ENCODE measurements at regions not wholly inside any gene's neighbourhood (a gene's known extent, or its start where the extent isn't known, plus 50 kb on each side); places are given as distances from the start of the nearest gene placed in this dataset.

GRCh38 chr2:192886636-192887035, 691.9 kb upstream of the TMEFF2 start:
- Histone ChIP-seq H2BK15ac (ENCODE audit: low read depth, poor library complexity, severe bottlenecking) (no peak overlapping the region), H2AFZ (ENCODE audit: low read depth, low read length) (no peak overlapping the region), H3K36me3 (ENCODE audit: control insufficient read depth in 1 of 2, insufficient read depth in 2 of 2, low read depth in 1 of 2, low read length in 2 of 2) (no peaks in the 10 kb centered on the region), H2AK5ac (ENCODE audit: low read length, severe bottlenecking) (no peak overlapping the region), H3K23ac (ENCODE audit: low read length in 2 of 2) (no peak overlapping the region), H3K9me3 (ENCODE audit: control insufficient read depth, low read length) (peaks cover 1% of the 10 kb centered on the region), H2BK120ac (ENCODE audit: low read depth, low read length) (no peak overlapping the region), H4K8ac (ENCODE audit: low read length) (no peak overlapping the region), H3K4me3 (ENCODE audit: insufficient read depth in 1 of 2, low read depth in 1 of 2, low read length in 2 of 2) (no peak overlapping the region), H3K27ac (ENCODE audit: low read length, poor library complexity, severe bottlenecking) (no peak overlapping the region), H3K79me1 (replicated peaks; ENCODE audit: low read length, poor library complexity, severe bottlenecking) (no peaks in the 10 kb centered on the region), H3K4ac (ENCODE audit: low read depth in 1 of 2, low read length in 2 of 2) (no peak overlapping the region), H2BK12ac (ENCODE audit: low read length in 2 of 2) (no peak overlapping the region), H3K4me1 (ENCODE audit: control insufficient read depth, insufficient read depth, low read depth, low read length) (no peaks in the 10 kb centered on the region), H3K18ac (ENCODE audit: low read depth in 1 of 2, low read length in 2 of 2) (no peak overlapping the region), H2BK5ac (ENCODE audit: low read depth, low read length, poor library complexity, severe bottlenecking) (no peak overlapping the region), H3K27me3 (ENCODE audit: control insufficient read depth in 1 of 2, insufficient read depth in 1 of 2, low read length in 2 of 2) (no peaks in the 10 kb centered on the region), H3K9ac (ENCODE audit: low read length) (no peak overlapping the region), H3K4me2 (ENCODE audit: low read length, poor library complexity, severe bottlenecking) (no peak overlapping the region), H4K91ac (ENCODE audit: low read length) (no peak overlapping the region), H3K14ac (ENCODE audit: low read length in 2 of 2) (no peak overlapping the region)
- no peak for DNase-seq
- no CpG with 5 or more reads among the region's 1 CpG for WGBS

GRCh38 chr2:192885569-192886160, 690.9 kb upstream of the TMEFF2 start:
- H3K9ac ChIP-seq (ENCODE audit: low read length) = no peak overlapping the region
- 18% methylated on average over 4 of the region's 4 CpGs for WGBS
- no peak overlapping the region for H2BK120ac ChIP-seq (ENCODE audit: low read depth, low read length)
- no peak overlapping the region for H2BK15ac ChIP-seq (ENCODE audit: low read depth, poor library complexity, severe bottlenecking)
- DNase-seq = no peak
- H2AFZ ChIP-seq (ENCODE audit: low read depth, low read length) = no peak overlapping the region
- H3K4me1 ChIP-seq (ENCODE audit: control insufficient read depth, insufficient read depth, low read depth, low read length) = no peaks in the 10 kb centered on the region
- H2AK5ac ChIP-seq (ENCODE audit: low read length, severe bottlenecking) = no peak overlapping the region
- no peaks in the 10 kb centered on the region for H3K36me3 ChIP-seq (ENCODE audit: control insufficient read depth in 1 of 2, insufficient read depth in 2 of 2, low read depth in 1 of 2, low read length in 2 of 2)
- H2BK12ac ChIP-seq (ENCODE audit: low read length in 2 of 2) = no peak overlapping the region
- H3K23ac ChIP-seq (ENCODE audit: low read length in 2 of 2) = no peak overlapping the region
- H3K4ac ChIP-seq (ENCODE audit: low read depth in 1 of 2, low read length in 2 of 2) = no peak overlapping the region
- H3K27me3 ChIP-seq (ENCODE audit: control insufficient read depth in 1 of 2, insufficient read depth in 1 of 2, low read length in 2 of 2) = no peaks in the 10 kb centered on the region
- H3K18ac ChIP-seq (ENCODE audit: low read depth in 1 of 2, low read length in 2 of 2) = no peak overlapping the region
- no peak overlapping the region for H3K14ac ChIP-seq (ENCODE audit: low read length in 2 of 2)
- H3K9me3 ChIP-seq (ENCODE audit: control insufficient read depth, low read length) = no peaks in the 10 kb centered on the region
- no peak overlapping the region for H3K4me3 ChIP-seq (ENCODE audit: insufficient read depth in 1 of 2, low read depth in 1 of 2, low read length in 2 of 2)
- H4K8ac ChIP-seq (ENCODE audit: low read length) = no peak overlapping the region
- no peak overlapping the region for H3K27ac ChIP-seq (ENCODE audit: low read length, poor library complexity, severe bottlenecking)
- H2BK5ac ChIP-seq (ENCODE audit: low read depth, low read length, poor library complexity, severe bottlenecking) = no peak overlapping the region
- H4K91ac ChIP-seq (ENCODE audit: low read length) = no peak overlapping the region
- H3K4me2 ChIP-seq (ENCODE audit: low read length, poor library complexity, severe bottlenecking) = no peak overlapping the region
- H3K79me1 ChIP-seq (replicated peaks; ENCODE audit: low read length, poor library complexity, severe bottlenecking) = no peaks in the 10 kb centered on the region

- Histone ChIP-seq H3K4me1 (ENCODE audit: control insufficient read depth, insufficient read depth, low read depth, low read length) (no peaks in the 10 kb centered on the region), H2AK5ac (ENCODE audit: low read length, severe bottlenecking) (no peak overlapping the region), H3K27ac (ENCODE audit: low read length, poor library complexity, severe bottlenecking) (no peak overlapping the region), H2AFZ (ENCODE audit: low read depth, low read length) (no peak overlapping the region), H2BK12ac (ENCODE audit: low read length in 2 of 2) (no peak overlapping the region), H3K9ac (ENCODE audit: low read length) (no peak overlapping the region), H3K4ac (ENCODE audit: low read depth in 1 of 2, low read length in 2 of 2) (no peak overlapping the region), H3K4me2 (ENCODE audit: low read length, poor library complexity, severe bottlenecking) (no peak overlapping the region), H3K9me3 (ENCODE audit: control insufficient read depth, low read length) (no peaks in the 10 kb centered on the region), H3K36me3 (ENCODE audit: control insufficient read depth in 1 of 2, insufficient read depth in 2 of 2, low read depth in 1 of 2, low read length in 2 of 2) (no peaks in the 10 kb centered on the region), H3K23ac (ENCODE audit: low read length in 2 of 2) (no peak overlapping the region), H3K18ac (ENCODE audit: low read depth in 1 of 2, low read length in 2 of 2) (no peak overlapping the region), H2BK5ac (ENCODE audit: low read depth, low read length, poor library complexity, severe bottlenecking) (no peak overlapping the region), H2BK120ac (ENCODE audit: low read depth, low read length) (no peak overlapping the region), H3K79me1 (replicated peaks; ENCODE audit: low read length, poor library complexity, severe bottlenecking) (no peaks in the 10 kb centered on the region), H4K91ac (ENCODE audit: low read length) (no peak overlapping the region), H3K14ac (ENCODE audit: low read length in 2 of 2) (no peak overlapping the region), H4K8ac (ENCODE audit: low read length) (no peak overlapping the region), H3K4me3 (ENCODE audit: insufficient read depth in 1 of 2, low read depth in 1 of 2, low read length in 2 of 2) (no peak overlapping the region), H3K27me3 (ENCODE audit: control insufficient read depth in 1 of 2, insufficient read depth in 1 of 2, low read length in 2 of 2) (no peaks in the 10 kb centered on the region), H2BK15ac (ENCODE audit: low read depth, poor library complexity, severe bottlenecking) (no peak overlapping the region)
- no peak for DNase-seq
- 100% methylated on average over 3 of the region's 3 CpGs for WGBS
These were observed 682.4 kb upstream of the TMEFF2 start for GRCh38 chr2:192877159-192877558.

- no peak overlapping the region for H2AFZ ChIP-seq (ENCODE audit: low read depth, low read length)
- H3K9ac ChIP-seq (ENCODE audit: low read length) = no peak overlapping the region
- 100% methylated on average over 1 of the region's 2 CpGs for WGBS
- no peak overlapping the region for H3K18ac ChIP-seq (ENCODE audit: low read depth in 1 of 2, low read length in 2 of 2)
- H3K4me3 ChIP-seq (ENCODE audit: insufficient read depth in 1 of 2, low read depth in 1 of 2, low read length in 2 of 2) = no peak overlapping the region
- no peak overlapping the region for H2BK15ac ChIP-seq (ENCODE audit: low read depth, poor library complexity, severe bottlenecking)
- no peak overlapping the region for H2BK12ac ChIP-seq (ENCODE audit: low read length in 2 of 2)
- no peaks in the 10 kb centered on the region for H3K79me1 ChIP-seq (replicated peaks; ENCODE audit: low read length, poor library complexity, severe bottlenecking)
- no peak overlapping the region for H4K91ac ChIP-seq (ENCODE audit: low read length)
- no peak overlapping the region for H4K8ac ChIP-seq (ENCODE audit: low read length)
- no peak overlapping the region for H3K27ac ChIP-seq (ENCODE audit: low read length, poor library complexity, severe bottlenecking)
- no peak overlapping the region for H2AK5ac ChIP-seq (ENCODE audit: low read length, severe bottlenecking)
- no peaks in the 10 kb centered on the region for H3K27me3 ChIP-seq (ENCODE audit: control insufficient read depth in 1 of 2, insufficient read depth in 1 of 2, low read length in 2 of 2)
- H3K4ac ChIP-seq (ENCODE audit: low read depth in 1 of 2, low read length in 2 of 2) = no peak overlapping the region
- H2BK5ac ChIP-seq (ENCODE audit: low read depth, low read length, poor library complexity, severe bottlenecking) = no peak overlapping the region
- H3K36me3 ChIP-seq (ENCODE audit: control insufficient read depth in 1 of 2, insufficient read depth in 2 of 2, low read depth in 1 of 2, low read length in 2 of 2) = no peaks in the 10 kb centered on the region
- H3K9me3 ChIP-seq (ENCODE audit: control insufficient read depth, low read length) = no peaks in the 10 kb centered on the region
- no peak overlapping the region for H3K23ac ChIP-seq (ENCODE audit: low read length in 2 of 2)
- H3K4me2 ChIP-seq (ENCODE audit: low read length, poor library complexity, severe bottlenecking) = no peak overlapping the region
- no peak for DNase-seq
- H3K4me1 ChIP-seq (ENCODE audit: control insufficient read depth, insufficient read depth, low read depth, low read length) = no peaks in the 10 kb centered on the region
- no peak overlapping the region for H2BK120ac ChIP-seq (ENCODE audit: low read depth, low read length)
- no peak overlapping the region for H3K14ac ChIP-seq (ENCODE audit: low read length in 2 of 2)
These were observed 682.0 kb upstream of the TMEFF2 start for GRCh38 chr2:192876698-192877097.
